ENCODE measurements at regions not wholly inside any gene's neighbourhood (a gene's known extent, or its start where the extent isn't known, plus 50 kb on each side); places are given as distances from the start of the nearest gene placed in this dataset.
"Not testable (repeated sequence)": the region's sequence is repeated elsewhere in the genome, so short reads cannot be mapped to it uniquely, and the experiment has no call there.

DNA sequence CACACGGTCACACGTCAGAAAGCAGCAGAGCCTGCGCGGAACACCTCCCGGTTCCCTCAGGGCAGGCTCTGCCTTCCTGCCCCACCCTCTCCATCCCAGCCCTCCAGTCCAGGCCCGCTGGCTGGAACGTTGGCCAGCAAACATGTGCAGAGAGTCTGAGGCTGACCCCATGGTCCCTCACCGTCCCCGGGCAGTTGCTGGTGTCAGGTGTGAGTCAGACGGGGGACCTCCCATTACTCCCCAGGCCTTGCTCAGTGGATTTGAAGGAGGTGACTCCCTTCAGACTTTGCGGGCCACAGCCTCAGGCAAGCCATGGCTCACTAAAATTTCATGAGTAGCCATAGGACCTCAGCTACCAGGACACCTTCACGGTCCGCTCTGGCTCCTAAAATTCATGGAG lies 74.7 kb downstream of the ATP6V0E2 start:
- not testable (repeated sequence) for TF ChIP-seq POLR2AphosphoS5 (IDR thresholded peaks at IDR 0.05; ENCODE audit: low read depth, low read length); POLR2A (IDR thresholded peaks at IDR 0.05; ENCODE audit: low read depth, low read length); TAF1 (IDR thresholded peaks at IDR 0.05; ENCODE audit: borderline replicate concordance, low read depth, low read length)

All from GM12892 (cell line).